T-helper 2 cell (primary cell): ENCODE measurements at regions not wholly inside any gene's neighbourhood (a gene's known extent, or its start where the extent isn't known, plus 50 kb on each side); places are given as distances from the start of the nearest gene placed in this dataset.

Source experiments
- DNase-seq, 5 experiments: peaks; one replicate each; pipeline versions ENCODE4 v3.0.0 to v3.0.0-alpha.2; 2012 to 2022

DNA sequence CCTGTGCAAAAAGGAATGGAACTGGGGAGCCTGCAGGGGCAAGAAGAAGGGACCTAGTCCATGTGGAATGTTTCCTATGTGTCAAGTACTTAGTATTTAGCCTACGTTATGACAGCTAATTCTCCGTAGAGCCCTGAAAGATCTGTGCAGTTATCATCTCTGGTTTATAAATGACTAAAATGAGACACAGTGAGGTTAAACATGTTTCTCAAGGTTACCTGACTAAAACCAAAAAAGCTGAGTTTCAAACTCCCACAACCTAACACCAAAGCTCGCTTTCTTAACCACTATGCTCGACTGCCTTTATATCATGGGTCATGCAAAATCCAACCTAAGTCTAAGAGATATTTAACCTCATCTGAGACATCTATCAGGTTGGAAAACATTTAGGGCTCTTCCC is 53.3 kb upstream of the CCL2 start:
- peak in 1 of 5 experiments; percentile 82 for DNase-seq

GRCh38 chr17:34203018-34203638 is 52.0 kb upstream of the CCL2 start:
- DNase-seq: no peak

- no peak for DNase-seq
Observed at GRCh38 chr17:34204402-34204801, 50.7 kb upstream of the CCL2 start.
